NCI-H774 (cell line): ENCODE measurements at regions not wholly inside any gene's neighbourhood (a gene's known extent, or its start where the extent isn't known, plus 50 kb on each side); places are given as distances from the start of the nearest gene placed in this dataset.
"Not testable (repeated sequence)": the region's sequence is repeated elsewhere in the genome, so short reads cannot be mapped to it uniquely, and the experiment has no call there.

Experiments
- DNase-seq: peaks from one replicate; lab custom pipeline; 2025; lab: John Stamatoyannopoulos, UW

DNA sequence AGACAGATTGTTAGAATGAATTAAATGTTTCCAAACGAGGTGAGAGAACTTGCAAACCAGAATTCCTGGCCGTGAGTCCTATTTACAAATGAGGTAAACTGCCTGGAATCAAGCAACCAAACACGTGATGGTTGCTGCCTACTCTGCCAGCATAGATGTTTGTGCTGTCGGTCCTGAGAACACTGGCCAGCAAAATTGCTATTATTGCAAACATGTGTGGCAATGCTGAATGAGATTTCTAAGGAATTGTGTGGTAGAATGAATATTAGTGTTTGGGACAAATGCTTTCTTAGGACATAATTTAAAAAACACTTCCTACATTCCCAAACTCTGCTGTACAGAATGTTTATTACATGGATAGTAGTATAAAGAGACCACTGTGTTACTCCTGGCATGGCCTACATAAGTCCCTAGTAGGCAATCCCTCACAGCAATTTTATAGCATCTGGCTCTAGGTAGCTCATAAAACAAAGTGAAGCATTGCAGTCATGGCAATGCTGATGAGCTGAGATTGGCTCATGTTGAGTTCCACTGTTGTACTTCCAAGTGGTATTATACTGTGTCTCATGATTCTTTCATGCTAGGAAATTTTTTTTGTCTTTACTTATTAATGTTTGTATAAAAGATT is 605.2 kb upstream of the EPHA5 start:
- DNase-seq = no peak

GRCh38 chr4:66273110-66273509 is 602.8 kb upstream of the EPHA5 start:
- peak; percentile 32 for DNase-seq

DNA sequence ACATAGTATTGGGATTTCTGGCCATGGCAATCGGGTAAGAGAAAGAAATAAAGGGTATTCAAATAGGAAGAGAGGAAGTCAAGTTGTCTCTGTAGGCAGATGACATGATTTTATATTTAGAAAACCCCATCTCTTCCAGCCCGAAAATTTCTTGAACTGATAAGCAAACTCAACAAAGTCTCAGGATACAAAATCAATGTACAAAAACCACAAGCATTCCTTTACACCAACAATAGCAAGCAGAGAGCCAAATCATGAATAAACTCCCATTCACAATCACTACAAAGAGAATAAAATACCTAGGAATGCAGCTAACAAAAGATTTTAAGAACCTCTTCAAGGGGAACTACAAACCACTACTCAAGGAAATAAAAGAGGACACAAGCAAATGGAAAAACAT is 600.1 kb upstream of the EPHA5 start:
- not testable (repeated sequence) for DNase-seq

DNA sequence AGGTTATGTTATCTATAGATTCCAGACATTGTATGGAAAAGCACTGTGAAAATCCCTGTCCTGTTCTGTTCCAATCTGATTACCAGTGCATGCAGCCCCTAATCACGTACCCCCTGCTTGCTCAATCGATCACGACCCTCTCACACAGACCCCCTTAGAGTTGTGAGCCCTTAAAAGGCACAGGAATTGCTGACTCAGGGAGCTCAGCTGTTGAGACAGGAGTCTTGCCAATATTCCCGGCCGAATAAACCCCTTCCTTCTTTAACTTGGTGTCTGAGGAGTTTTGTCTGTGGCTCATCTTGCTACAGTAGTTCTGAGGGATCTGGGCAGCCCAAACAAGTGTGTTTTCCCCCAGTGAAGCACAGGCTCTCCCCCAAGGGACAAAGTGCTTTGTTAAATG is 596.3 kb upstream of the EPHA5 start:
- DNase-seq = not testable (repeated sequence)

DNA sequence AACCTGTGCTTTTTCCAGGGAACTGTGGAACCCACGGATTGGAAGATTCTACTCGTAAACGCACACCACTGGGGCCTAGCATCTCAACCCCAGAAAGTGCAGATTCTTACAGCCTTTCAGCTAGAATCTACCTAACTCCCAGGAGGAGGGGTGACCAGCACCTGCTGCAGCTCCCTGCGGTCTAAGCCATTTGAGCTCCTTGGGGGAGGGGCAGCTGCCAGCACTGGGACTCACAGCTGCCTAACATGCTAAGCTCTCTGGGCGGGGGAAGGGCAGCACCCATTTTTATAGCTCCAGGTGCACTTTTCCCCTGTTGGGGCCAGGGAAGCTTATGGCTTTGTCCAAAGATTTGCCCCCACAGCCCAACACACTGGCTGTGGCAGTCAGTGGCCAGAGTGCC is 595.7 kb upstream of the EPHA5 start:
- no peak for DNase-seq

GRCh38 chr4:66252291-66252690 is 582.0 kb upstream of the EPHA5 start:
- no peak for DNase-seq

DNA sequence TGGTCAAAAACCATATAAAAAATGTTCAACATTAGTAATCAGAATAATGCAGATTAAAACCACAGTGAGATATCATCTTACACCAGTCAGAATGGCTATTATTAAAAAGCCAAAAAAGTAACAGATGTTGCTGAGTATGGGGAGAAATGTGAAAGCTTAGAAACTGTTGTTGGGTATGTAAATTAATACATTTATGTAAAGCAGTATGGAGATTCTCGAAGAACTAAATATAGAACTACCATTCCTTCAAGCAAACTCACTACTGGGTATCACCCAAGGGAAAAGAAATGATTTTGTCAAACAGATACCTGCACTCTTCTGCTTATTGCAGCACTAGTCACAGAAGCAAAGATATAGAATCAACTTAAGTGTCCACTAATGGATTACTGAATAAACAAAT is 576.4 kb upstream of the EPHA5 start:
- no peak for DNase-seq

DNA sequence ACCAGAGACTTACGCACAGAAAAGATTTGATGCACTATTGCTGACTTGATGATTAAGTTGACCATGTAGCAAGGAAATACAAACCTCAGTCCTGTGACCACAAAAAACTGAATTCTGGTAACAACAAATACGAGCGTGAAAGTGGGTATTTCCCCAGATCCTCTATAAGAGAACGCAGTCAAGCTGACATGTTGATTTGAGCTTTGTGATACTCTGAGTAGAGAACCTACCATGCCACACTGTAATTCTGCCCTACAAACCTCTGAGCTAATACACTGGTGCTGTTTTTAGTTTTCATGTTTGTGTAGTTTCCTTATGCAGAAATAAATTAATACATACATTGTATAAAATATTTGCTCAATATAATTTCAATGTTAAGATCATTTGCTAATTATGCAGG is 565.6 kb upstream of the EPHA5 start:
- DNase-seq = no peak

DNA sequence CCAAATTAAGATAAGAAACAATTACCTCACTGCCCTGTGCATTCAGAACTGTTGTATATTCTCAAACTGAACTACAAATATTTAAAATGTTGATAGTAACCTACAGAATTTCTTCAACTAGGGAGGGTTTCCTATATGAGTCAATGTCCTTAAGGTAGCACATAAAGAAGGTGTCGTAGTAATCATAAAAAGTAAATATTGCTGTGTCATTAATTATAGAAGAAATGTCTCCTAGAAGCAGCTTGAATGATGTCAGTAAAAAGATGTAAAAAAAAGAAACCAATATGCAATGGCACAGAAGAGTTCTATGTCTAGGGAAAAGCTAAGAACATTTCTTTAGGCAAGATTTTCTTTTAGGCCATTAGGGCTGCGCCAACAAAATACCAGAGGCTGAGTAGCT is 559.6 kb upstream of the EPHA5 start:
- no peak for DNase-seq

- no peak for DNase-seq
These were observed 555.2 kb upstream of the EPHA5 start for GRCh38 chr4:66225539-66225938.

GRCh38 chr4:66223068-66223703 is 552.9 kb upstream of the EPHA5 start:
- no peak for DNase-seq

DNA sequence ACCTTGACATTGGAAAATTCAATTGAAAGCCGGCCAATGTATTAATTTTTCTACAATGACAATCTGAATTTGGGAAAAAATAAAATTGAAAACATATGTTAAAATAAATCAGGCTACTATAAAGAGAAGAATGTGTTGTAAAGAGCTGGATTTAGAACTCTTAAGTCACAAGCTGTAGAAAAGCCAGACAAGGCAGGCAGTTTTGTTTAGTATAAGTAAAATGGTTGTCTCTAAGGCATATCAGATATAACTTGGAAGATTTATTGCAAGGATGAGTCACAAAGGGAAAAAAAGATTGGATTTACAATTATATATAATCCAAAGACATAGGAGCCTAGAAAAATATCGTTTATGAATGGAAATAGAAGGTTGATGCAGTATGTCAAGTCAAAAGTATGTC is 549.1 kb upstream of the EPHA5 start:
- no peak for DNase-seq

DNA sequence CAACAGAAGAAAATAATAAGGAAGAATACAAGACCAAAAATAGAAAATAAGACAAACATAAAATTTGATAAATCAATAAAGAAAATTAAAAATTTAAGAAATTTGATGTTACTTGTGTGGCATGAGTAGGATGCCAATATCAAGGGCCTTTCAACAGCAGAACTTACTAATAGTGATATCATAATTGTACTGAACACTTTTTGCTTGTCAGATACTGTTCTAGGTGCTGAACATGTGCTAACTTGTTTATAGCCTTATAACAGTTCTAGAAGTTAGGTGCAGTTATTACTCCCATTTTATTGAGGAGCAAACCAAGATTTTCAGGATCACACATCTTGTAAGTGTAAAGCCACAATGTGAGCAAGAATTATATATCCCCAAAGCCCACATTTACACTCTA is 546.0 kb upstream of the EPHA5 start:
- DNase-seq = no peak

DNA sequence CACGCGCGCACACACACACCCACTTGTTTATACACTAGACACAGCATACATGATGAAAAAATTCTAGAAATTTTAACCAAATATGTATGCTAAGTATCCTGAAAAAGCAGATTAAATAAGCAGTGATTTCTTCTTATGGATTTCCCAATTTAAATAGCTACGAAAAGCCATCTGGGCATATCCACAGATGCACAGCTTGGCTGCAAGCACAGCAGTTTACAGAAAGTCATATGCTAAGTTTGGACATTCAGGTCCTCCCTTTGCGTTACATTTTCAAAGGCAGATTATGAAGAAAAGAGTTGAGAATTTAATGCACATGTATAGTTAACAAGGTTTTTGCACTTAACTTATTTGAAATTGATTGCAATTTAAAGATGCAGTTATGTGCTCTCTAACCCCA is 542.2 kb upstream of the EPHA5 start:
- DNase-seq = no peak

GRCh38 chr4:66204534-66205247 is 534.4 kb upstream of the EPHA5 start:
- DNase-seq = no peak

GRCh38 chr4:66202870-66203269 is 532.6 kb upstream of the EPHA5 start:
- no peak for DNase-seq

DNA sequence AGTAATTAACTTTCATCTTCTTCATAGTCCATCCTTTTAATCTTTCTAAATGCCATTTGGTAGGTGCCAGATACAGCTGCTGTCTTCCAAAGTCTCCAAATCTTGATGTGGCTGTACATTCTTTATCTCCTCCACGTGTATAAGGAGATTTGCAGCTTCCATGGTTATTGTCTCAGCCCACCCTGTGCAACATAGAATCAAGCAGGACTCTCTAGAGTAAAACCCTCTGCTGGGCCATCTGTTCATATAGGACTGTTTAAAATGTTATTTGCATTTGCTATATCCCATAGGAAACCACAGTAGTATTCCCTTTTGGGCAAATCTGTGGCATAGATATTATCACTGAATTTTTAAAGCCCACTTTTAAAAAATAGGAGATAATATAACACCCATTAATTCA is 527.2 kb upstream of the EPHA5 start:
- no peak for DNase-seq

- DNase-seq = no peak
These were observed 523.2 kb upstream of the EPHA5 start for GRCh38 chr4:66193487-66193886.

GRCh38 chr4:66187175-66187720 is 517.0 kb upstream of the EPHA5 start:
- DNase-seq = no peak

- no peak for DNase-seq
These were observed 515.8 kb upstream of the EPHA5 start for GRCh38 chr4:66186095-66186494.

DNA sequence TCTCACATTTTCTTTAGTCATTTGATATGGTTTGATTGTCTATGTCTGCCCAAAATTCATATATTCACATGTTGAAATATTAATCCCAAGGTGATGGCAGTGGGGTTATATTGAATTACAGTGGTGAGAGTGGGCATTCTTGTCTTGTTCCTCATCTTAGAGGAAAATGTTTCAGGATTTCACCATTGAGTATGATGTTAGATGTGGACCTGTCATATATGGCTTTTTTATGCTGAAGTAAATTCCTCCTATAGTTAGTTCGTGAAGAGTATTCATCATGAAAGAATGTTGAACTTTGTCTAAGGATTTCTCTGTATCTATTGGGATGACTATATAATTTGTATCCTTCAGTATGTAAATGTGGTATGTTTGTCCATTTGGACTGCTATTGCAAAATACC is 512.3 kb upstream of the EPHA5 start:
- DNase-seq = no peak

- no peak for DNase-seq
These were observed 508.6 kb upstream of the EPHA5 start for GRCh38 chr4:66178906-66179305.

DNA sequence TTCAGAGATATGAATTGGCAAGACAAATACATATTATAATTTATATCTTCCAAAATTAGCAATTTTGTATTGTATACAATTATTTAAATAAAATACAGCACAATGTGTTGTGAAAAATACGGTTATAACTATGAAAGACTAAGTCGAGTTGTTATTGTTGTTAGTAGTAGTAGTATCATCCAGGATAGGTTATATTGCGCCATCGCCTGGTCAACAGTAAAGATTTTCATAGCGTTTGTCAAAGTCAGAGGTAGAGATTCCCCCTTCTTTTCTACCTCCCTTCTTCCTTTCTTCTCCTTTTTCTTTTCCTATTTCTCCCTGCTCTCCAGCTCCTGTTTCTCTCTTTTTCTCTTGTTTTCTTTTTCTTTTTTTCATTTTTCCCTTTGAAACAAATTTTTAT is 499.1 kb upstream of the EPHA5 start:
- no peak for DNase-seq
